ENCODE measurements at regions not wholly inside any gene's neighbourhood (a gene's known extent, or its start where the extent isn't known, plus 50 kb on each side); places are given as distances from the start of the nearest gene placed in this dataset.

DNA sequence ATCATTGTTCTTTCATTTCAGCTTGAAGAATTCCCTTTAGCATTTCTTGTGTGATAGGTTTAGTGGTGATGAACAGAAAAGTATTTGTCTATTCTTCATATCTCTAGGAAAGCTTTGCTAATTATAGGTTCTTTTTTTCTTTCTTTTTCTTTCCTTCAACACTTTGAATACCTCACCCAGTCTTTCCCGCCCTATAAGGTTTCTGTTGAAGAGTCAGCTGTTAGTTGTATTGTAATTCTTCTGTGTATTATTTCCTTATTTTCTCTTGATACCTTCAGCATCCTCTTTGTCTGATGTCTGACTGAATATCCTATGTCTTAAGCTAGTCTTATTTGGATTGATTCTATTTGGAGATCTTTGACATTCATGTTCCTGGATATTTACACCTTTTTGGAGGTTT lies 1989.4 kb downstream of the PCDH9 start:
- TF ChIP-seq POLR2A (IDR thresholded peaks at IDR 0.05): no peak
- TF ChIP-seq CTCF (IDR thresholded peaks at IDR 0.05): no peak
- TF ChIP-seq POLR2AphosphoS5 (IDR thresholded peaks at IDR 0.05): no peak

Data from prostate gland (tissue), 2 donors.